Nucleus accumbens (tissue), 56 donors: ENCODE measurements at regions not wholly inside any gene's neighbourhood (a gene's known extent, or its start where the extent isn't known, plus 50 kb on each side); places are given as distances from the start of the nearest gene placed in this dataset.

Experiments
- DNase-seq, 56 donors: peaks; one replicate each; lab custom pipeline; 2025; lab: John Stamatoyannopoulos, UW

DNA sequence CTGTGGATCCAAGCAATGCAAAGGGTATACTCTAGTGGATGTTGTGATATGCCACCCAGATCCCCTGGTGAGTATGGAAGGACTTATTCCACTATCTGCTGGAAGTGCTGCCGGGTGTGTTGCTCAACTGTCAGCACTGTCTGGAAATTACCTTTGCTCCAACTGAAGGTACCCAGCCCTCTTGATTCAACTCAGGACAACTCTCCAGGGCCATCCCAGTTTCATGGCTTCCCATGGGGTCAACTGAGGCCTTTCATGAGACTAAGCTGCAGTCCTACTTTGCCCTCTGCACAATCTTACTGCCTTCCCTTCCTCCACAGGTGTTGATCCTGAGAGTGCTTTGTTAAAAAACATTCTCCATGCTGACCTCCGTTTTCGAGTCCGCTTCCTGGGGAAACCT lies 99.8 kb downstream of the SPRY1 start:
- DNase-seq = no peak

DNA sequence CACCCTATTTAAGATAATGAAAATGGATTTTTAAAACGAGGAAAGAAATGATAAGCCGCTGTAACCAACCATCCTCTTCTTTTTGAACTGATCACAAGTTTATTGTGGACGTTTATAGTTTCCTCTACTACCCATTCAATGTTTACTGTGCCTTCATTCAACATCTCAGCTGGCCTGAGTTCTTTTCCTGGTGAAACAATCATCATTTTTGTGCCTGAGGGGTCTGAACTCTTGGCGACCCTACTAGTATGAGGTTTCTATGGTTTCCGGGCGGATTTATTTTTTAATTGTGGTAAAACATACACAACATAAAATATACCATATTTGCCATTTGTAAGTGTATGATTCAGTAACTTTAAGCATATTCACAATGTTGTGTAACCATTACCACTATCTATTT lies 100.7 kb downstream of the SPRY1 start:
- DNase-seq = no peak

DNA sequence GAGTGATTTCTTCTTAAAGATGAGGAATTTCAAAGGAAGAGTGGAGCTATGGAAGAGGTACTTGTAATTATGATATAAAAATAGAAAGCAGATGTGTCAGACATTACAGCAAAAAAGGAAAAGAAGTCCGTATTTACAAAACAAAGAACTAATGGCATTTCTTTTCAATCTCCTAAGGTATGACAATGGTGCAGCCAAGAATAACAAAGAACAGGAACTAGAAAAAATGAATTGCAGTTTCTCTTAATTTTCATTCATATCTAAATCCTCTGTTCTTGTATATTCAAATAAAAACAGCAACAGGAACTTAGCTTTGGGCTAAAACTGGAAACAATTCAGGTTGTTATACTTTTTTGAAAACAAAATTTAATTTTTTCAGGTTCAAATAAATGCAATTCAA lies 105.1 kb downstream of the SPRY1 start:
- no peak for DNase-seq

DNA sequence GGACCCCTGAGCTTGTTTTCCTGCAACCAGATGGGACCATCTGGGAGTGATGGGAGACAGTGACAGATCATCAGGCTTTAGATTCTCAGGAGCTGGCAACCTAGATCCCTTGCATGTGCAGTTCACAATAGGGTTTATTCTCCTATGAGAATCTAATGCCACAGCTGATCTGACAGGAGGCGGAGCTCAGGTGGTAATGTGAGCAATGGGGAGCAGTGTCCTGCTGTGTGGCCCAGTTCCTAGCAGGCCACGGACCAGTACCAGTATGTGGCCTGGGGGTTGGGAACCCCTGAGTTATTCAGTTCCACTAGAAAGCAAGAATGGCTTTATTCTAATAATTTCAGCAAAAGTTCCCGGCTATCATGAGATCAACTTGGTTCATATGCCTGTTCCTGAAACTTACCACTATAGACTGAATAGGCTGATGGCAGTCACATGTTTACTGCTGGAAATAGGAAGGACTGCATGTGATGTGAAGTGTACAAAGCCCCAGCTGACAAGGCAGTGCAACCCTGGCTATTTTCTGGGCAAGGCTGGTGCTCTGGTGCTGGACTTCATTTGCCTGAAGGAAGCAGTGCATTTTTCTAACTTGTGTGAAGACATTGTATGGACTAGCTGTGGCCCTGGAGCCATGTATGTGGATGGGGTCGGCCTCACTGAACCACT lies 107.2 kb downstream of the SPRY1 start:
- peak in 3 of 56 donors; percentile 0 to 4 (median 3) for DNase-seq

DNA sequence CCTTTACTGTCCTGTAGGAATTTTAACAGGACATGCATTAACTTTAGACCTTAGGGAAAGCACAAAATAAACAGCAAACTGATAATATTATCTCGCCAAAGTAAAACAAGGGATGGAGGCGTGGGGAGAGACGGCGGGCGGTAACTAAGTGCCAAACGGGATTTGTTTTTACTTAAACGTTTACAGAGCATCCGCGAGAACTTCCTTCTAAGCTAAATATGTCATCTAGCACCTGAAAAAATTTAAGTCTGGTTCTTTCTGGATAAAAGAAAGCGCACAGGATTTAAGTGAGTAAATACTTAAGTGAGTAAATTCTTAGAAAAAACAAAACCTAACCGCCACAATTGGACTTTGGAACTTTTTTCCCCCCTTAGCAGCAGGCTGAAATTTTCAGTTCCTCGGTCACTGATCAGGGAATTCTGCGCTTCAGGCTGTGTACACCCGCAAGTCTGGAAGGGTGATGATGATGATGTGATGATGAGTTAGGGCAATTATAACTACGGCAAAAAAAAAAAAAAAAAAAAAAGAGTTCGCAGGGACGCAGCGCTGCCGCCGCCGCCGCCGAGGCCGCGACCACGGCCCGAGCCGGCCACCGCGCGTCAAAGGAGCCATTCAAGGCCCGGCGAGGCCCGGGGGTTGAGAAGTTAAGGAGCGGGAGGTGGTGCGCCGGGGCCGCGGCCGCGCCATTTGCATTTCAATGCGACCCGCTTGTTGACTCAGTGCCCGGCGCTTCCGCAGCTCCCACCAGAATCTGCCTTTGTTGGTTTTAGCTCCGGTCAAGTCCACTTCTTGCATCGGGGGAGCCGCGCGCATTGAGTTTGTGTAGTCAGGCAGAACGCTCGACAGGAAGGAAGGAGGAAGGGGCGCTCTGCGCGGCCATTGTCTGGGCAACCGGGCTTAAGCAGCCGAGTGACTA lies 108.8 kb downstream of the SPRY1 start:
- DNase-seq = peak in 52 of 56 donors; percentile 10 to 82 (median 42)

DNA sequence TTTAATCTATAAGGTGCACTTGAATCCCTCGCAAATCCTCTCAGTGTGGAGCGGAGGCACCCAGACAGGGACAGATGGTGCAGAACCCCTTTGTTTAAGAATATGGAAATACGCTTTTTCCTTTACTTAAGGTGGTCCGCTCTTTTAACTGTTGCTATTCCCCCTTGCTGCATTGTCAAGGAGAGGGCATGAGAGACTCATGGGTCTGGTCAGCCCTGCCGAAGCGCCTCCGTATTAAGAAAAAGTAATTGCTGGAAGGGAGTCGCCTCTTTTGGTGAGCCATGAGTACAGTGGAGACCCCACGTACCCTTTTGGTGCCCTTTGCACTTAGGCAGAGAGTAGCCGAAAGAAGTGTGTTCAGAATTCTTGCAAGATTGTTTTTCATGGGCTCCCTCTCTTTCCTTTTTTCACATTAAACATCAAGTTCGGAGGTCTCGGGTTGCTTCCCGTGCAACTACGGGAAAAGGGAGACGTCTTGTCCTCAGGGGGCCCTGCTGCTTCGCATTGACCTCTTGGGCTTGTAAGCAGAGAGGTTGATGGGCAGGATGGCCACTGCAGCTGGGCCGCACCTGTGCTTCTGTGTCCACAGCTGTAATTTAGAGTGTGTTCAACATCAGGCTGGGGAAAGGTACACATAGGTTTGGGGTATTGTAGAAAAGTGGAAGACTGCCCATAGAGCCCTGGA lies 109.6 kb downstream of the SPRY1 start:
- DNase-seq = no peak

DNA sequence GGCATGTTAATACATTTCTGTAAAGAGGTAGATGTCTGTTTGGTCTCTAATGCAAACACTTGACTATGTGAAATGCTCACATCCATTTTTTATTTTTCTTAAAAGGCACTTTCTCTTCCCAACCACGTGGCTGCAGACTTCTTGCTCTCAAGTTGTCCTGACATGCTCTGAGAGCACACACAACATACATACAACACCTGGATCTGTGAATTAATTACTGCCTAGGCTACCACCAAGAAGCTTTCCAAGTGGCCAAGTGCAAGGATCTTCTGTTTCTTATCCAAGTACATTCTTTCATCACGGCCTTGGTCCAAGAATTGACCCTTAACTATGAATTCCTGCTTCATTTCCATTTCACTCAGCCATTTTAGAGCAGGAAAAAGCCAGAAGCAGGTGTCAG lies 110.8 kb downstream of the SPRY1 start:
- DNase-seq = no peak

DNA sequence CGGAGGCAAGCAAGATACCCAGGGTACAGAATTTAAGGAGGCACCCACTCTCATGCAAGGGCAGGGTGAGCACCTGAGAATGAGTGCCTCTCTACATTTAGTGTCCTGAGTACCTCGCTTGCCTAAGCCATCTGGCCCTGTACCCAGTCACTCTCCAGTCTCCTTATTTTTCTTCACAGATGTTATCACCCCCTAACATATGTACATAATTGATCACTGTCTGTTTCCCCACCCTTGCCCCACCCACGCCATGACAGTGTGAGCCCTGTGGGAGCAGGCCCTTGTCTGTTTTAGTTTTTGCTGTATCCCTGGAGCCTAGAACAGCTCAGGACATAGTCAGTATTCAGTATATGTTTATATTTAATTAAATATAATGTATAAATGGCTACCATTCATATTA lies 113.6 kb downstream of the SPRY1 start:
- DNase-seq = no peak

DNA sequence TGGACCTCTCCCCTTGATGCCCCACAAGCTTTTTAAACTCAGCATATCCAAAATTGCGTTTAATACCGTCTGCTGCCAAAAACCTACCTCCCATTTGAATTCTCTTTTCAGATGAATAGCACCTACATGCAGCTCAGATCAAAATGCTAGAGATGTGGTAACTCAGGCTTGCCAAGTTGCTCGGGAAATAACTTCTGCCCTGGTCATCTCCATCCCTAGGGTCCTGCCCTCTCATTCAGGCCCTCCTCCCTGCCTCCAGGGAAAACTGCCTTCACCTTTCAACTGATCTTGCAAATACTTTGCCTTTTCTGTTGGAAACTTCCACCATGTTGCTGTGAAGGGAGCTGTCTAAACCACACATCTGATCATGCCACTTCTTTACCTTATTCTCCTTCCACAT lies 114.1 kb downstream of the SPRY1 start:
- DNase-seq = no peak

DNA sequence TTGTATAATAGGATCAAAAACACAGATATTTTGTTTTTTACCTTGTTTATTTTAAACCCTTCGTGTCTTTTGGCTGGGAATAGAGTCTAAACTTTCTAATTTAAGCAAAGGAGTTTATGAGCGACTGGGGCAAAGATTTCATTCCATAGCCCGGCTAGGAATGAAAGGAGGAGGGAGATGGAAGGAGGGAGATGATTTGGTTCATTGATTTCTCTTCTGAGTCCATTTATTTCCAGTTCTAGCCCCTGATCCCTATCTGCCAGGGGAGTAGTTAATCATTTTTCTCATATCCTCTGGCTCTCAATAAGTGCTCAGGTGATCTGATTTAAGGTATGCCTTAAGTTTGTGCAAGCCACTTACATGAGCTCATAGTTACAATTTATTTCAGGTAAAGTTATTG lies 120.0 kb downstream of the SPRY1 start:
- no peak for DNase-seq

DNA sequence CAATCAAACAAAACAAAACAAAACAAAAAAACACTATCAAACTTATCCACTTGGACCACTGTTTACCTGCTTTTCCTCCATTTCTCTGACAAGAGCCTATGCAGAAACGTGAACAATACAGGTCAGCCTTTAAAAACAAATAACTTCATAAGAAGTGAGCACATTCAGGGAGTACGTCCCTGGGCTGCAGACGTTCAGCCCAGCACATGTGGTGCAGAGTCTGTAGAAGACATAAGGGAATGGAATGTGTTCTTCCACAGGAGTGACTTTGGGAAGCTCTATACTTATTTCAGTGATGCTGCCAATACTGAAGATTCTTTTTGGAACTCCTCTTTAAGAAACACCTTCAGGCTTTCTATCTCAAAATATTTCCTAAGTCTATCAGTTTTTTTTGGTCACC lies 120.6 kb downstream of the SPRY1 start:
- no peak for DNase-seq

DNA sequence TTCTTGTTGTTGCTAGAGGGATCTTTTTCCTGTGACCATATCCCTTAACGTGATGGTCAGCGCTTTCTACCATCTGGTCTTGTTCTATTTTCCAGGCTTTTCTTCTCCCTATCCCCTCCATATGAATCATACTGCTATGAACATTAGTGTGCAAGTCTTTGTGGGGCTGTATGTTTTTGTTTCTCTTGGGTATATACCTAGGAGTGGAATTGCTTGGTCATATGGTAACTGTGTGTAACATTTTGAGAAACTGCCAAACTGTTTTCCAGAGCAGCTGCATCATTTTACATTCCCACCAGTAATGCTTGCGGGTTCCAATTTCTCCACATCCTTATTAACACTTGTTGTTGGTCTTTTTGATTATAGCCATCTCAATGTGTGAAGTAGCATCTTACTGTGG lies 121.4 kb downstream of the SPRY1 start:
- no peak for DNase-seq

DNA sequence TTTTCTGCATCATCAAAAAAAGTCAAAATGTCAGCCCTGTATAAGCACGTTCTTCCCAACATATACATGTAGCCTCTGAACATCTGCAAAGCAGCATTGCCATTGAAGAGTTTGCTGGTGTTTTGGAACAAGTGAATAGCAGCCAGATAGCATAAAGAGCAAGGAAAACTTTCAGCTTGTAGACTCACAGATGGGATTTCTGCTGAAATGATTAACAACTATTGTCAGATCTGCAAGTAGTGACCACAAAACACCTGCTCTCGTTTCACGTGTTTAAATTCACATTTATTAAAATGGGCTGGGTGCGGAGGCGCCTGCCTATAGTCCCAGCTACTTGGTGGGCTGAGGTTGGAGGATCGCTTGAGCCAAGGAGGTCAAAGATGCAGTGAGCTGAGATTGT lies 123.7 kb downstream of the SPRY1 start:
- DNase-seq = no peak

DNA sequence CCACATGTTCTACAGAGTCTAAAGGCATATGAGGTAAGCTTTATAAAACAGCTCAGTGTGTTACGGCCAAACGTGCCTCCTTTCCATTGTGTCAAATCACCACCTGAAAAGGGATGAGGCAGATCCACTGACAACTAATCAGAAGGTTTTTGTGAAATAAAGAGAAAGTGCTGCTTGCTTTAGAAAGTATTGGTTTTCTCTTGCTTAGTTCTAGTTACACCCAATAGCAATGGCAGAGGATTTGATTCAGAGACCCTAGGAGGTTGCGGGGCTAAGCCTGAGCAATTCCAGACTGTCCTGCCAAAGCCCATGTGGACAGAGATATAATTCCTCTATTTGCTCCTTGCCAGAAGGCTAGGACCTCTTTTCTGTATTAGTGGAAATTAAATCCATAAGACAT lies 125.5 kb downstream of the SPRY1 start:
- DNase-seq = no peak

DNA sequence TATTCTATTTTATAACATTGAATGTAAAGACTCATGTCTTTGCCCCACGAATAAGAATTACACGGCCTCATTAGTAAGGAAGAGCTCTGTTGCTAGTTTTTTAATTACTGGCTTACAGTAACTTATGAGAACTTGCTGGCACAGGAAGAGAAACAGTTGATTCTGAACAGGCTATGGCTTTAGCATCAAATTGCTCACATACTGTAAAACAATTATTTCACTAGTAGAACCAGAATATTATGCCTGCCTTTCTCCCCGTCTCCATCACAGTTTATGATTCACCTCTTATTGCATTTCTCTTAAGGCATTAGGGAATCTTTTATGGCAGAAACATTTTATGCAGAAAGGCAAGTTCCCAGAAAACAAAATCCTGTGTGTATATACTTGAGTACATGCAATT lies 126.1 kb downstream of the SPRY1 start:
- no peak for DNase-seq

DNA sequence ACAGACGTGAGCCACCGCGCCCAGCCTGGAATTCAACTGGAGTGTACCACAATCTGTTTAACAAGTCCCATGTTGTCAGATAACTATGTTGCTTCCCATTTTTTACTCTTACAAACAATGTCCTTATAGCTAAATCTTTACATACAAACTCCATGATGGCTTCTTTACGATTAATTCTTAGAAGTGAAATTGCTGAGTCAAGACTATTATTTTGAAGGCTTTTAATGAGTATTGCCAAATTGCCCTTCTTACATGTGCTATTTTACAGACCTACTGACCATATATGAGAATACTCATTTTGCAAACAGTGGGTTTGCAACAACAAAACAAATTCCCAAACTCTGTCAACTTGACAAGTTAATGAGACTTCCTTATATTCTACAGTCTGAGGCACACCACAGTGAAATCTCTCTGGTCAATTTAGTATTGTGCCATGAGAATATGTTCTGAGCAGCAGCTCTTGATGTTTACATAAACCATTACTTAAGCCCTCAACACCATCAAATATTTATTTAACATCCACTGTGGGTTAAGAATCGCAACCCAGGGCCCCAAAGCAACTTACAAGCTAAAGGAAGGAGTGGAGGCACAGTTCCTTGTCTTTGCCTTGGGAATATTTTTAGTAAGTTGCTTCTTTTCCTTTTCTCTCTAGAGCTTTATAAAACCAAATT lies 128.5 kb downstream of the SPRY1 start:
- no peak for DNase-seq

DNA sequence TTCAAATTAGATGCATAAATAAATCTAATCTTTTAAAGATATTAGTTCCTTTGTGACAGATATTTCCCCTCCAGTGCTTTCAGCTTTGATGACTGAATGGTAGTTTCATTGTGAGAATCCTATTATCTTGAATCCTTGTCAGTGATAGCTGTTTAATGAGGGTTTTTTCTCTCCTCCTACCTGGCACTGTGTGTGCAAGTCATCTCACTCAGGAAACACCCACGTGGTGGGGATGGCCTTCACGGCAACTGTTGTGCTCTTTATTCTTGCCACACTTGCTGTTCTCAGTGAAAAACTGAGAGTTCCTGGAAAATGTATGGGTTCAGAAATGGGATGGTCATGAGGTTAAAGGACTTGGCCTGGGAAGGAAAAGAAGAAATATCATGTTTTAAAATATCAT lies 129.9 kb downstream of the SPRY1 start:
- DNase-seq = no peak

DNA sequence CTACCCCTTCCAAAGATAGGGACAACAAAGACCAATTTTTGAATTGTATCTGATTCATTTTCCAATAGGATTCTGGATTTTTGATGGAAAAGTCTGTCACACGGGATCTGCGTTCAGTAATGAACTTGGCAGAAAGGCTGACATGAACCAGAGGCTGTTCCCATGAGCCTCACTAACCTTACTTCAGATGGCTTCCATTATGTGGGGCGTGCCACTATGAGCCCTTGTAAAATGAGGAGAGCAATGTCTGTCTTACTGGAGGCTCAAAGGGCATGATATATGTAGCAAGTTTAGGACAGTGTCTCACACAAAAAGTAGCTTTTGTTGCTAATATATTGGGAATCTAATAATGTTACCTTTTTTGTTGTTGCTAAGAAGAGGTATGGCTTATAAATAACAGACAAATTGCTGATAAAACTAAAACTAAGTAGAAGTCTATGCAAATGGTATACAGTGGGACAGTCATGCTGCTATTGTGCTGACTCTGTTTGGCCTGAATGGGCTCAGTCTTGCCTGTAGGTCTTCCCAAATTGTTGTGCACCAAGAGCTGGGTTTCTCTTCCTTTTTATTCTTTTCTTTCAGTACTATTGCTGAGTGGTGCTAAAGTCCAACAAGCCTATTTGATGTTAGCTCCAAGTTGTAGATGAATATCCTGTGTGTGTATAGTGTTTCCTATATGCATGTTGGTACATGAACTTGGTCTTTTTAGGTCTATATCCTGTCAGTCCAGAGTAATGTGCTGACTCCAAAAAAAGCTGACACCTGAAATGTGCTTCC lies 132.1 kb downstream of the SPRY1 start:
- DNase-seq = no peak

DNA sequence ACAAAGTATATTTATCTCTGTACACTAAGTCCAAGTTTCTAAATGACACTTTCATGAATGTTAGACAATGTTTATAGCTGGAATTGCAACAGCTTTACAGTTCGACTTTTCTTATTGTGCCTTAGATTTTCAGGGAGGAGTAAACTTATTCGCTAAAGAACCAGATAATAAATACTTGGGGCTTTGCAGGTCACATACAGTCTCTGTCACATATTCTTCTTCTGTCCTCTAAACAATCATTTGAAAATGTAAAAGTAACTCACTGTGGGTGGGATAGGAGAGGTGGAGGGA lies 132.6 kb downstream of the SPRY1 start:
- no peak for DNase-seq

DNA sequence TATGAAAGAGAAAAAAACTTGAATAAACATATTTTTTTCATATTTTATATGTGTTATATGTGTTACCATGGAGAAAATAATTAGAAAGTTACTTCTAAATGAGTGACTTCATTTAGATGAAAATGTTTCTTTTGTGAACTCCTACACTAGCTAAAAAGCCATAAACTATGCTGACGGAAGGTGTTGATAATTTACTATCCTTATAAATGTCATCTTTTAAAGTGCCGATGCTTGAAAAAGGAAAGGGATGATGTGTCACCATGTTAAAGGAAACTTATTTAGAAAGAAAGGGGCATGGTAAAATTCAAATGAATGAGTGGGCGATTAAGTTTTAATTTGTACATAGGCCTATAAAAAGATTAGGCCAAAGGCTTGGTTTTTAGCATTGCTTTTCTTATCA lies 133.8 kb downstream of the SPRY1 start:
- DNase-seq = no peak
